ENCODE measurements at regions not wholly inside any gene's neighbourhood (a gene's known extent, or its start where the extent isn't known, plus 50 kb on each side); places are given as distances from the start of the nearest gene placed in this dataset.

DNA sequence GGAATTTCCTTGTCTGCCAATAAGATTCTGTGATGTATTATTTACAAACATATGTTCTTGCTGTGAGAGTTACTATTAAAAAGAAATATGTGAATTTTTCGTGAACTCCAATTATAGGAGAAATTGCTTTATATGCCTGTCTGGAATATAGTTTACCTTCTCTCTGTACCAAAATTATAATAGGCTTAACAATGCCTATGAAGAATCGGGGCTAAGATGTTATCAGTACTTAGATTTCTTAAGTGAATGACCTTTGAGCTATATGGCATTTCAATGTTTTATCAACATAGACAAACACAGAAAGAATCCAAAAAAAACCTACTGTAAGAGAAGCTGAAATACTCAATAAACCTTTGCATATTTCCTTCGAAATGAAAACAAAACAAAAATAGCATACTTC is 323.1 kb upstream of the ADAMTS5 start:
- Histone ChIP-seq H3K9ac (ENCODE audit: low read length) (no peak overlapping the region), H2BK15ac (ENCODE audit: low read depth, poor library complexity, severe bottlenecking) (no peak overlapping the region), H4K91ac (ENCODE audit: low read length) (no peak overlapping the region), H4K8ac (ENCODE audit: low read length) (no peak overlapping the region), H3K4me2 (ENCODE audit: low read length, poor library complexity, severe bottlenecking) (no peak overlapping the region), H3K36me3 (ENCODE audit: control insufficient read depth in 1 of 2, insufficient read depth in 2 of 2, low read depth in 1 of 2, low read length in 2 of 2) (no peaks in the 10 kb centered on the region), H3K27me3 (ENCODE audit: control insufficient read depth in 1 of 2, insufficient read depth in 1 of 2, low read length in 2 of 2) (no peaks in the 10 kb centered on the region), H3K23ac (ENCODE audit: low read length in 2 of 2) (no peak overlapping the region), H3K79me1 (replicated peaks; ENCODE audit: low read length, poor library complexity, severe bottlenecking) (no peaks in the 10 kb centered on the region), H3K27ac (ENCODE audit: low read length, poor library complexity, severe bottlenecking) (no peak overlapping the region), H2AFZ (ENCODE audit: low read depth, low read length) (no peak overlapping the region), H2BK12ac (ENCODE audit: low read length in 2 of 2) (no peak overlapping the region), H3K14ac (ENCODE audit: low read length in 2 of 2) (no peak overlapping the region), H3K4me3 (ENCODE audit: insufficient read depth in 1 of 2, low read depth in 1 of 2, low read length in 2 of 2) (no peak overlapping the region), H3K9me3 (ENCODE audit: control insufficient read depth, low read length) (no peaks in the 10 kb centered on the region), H3K4ac (ENCODE audit: low read depth in 1 of 2, low read length in 2 of 2) (no peak overlapping the region), H3K4me1 (ENCODE audit: control insufficient read depth, insufficient read depth, low read depth, low read length) (no peaks in the 10 kb centered on the region), H2BK120ac (ENCODE audit: low read depth, low read length) (no peak overlapping the region), H2BK5ac (ENCODE audit: low read depth, low read length, poor library complexity, severe bottlenecking) (no peak overlapping the region), H3K18ac (ENCODE audit: low read depth in 1 of 2, low read length in 2 of 2) (no peak overlapping the region), H2AK5ac (ENCODE audit: low read length, severe bottlenecking) (no peak overlapping the region)
- DNase-seq, result no peak
- WGBS, result no CpG with 5 or more reads among the region's 3 CpGs

DNA sequence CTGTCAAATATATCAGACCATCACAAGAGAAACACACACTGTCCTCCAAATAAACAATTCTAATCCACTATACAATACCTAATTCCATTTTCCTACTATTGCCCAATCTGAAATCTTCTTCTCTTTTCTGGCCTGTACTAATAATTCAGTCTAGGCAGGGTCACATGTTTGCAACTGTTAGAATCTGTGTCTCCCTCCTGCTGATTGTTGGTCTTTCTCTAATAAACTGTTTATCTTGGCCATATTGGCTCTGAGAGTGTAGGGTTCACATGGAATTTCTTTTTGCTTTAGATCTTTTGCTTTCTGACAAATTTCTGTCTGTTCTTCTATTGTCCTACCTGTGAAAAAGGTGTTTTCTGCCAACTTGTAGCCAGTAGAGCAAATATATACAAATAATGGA is 319.9 kb upstream of the ADAMTS5 start:
- H2BK120ac ChIP-seq (ENCODE audit: low read depth, low read length), result no peak overlapping the region
- H2AFZ ChIP-seq (ENCODE audit: low read depth, low read length), result no peak overlapping the region
- H4K8ac ChIP-seq (ENCODE audit: low read length), result peak overlapping the region; percentile 49
- H2BK12ac ChIP-seq (ENCODE audit: low read length in 2 of 2), result peak overlapping the region in 1 of 2 experiments; percentile 51
- H2BK5ac ChIP-seq (ENCODE audit: low read depth, low read length, poor library complexity, severe bottlenecking), result no peak overlapping the region
- no peak overlapping the region for H2BK15ac ChIP-seq (ENCODE audit: low read depth, poor library complexity, severe bottlenecking)
- DNase-seq, result no peak
- H3K27ac ChIP-seq (ENCODE audit: low read length, poor library complexity, severe bottlenecking), result no peak overlapping the region
- H3K4ac ChIP-seq (ENCODE audit: low read depth in 1 of 2, low read length in 2 of 2), result peak overlapping the region in 1 of 2 experiments; percentile 32
- H3K9ac ChIP-seq (ENCODE audit: low read length), result no peak overlapping the region
- H3K14ac ChIP-seq (ENCODE audit: low read length in 2 of 2), result no peak overlapping the region
- H3K79me1 ChIP-seq (replicated peaks; ENCODE audit: low read length, poor library complexity, severe bottlenecking), result no peaks in the 10 kb centered on the region
- H3K4me1 ChIP-seq (ENCODE audit: control insufficient read depth, insufficient read depth, low read depth, low read length), result no peaks in the 10 kb centered on the region
- H3K23ac ChIP-seq (ENCODE audit: low read length in 2 of 2), result no peak overlapping the region
- H3K9me3 ChIP-seq (ENCODE audit: control insufficient read depth, low read length), result no peaks in the 10 kb centered on the region
- H3K4me3 ChIP-seq (ENCODE audit: insufficient read depth in 1 of 2, low read depth in 1 of 2, low read length in 2 of 2), result no peak overlapping the region
- peak overlapping the region in 1 of 2 experiments; percentile 71 for H3K18ac ChIP-seq (ENCODE audit: low read depth in 1 of 2, low read length in 2 of 2)
- no peaks in the 10 kb centered on the region for H3K36me3 ChIP-seq (ENCODE audit: control insufficient read depth in 1 of 2, insufficient read depth in 2 of 2, low read depth in 1 of 2, low read length in 2 of 2)
- H4K91ac ChIP-seq (ENCODE audit: low read length), result no peak overlapping the region
- H3K4me2 ChIP-seq (ENCODE audit: low read length, poor library complexity, severe bottlenecking), result no peak overlapping the region
- no peaks in the 10 kb centered on the region for H3K27me3 ChIP-seq (ENCODE audit: control insufficient read depth in 1 of 2, insufficient read depth in 1 of 2, low read length in 2 of 2)
- H2AK5ac ChIP-seq (ENCODE audit: low read length, severe bottlenecking), result no peak overlapping the region

DNA sequence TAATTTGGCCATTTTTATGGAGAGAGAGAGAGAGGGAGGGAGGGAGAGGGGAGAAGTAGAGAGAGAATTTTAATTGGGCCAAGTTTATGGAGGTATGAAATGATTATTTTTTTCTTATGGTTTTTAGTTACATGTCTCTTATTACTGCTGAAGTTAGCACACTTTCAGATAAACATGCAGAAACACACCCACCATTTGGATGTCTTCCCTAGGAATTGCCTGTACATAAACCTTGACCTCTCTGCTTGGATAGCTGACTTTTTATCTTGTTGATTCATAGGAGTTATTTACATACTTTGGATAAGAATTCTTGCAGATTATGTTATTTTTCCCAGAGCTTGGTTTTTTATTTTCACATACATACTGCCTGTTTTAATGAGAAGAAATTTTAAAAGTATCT is 310.2 kb upstream of the ADAMTS5 start:
- no peak overlapping the region for H3K14ac ChIP-seq (ENCODE audit: low read length in 2 of 2)
- no peaks in the 10 kb centered on the region for H3K27me3 ChIP-seq (ENCODE audit: control insufficient read depth in 1 of 2, insufficient read depth in 1 of 2, low read length in 2 of 2)
- H3K36me3 ChIP-seq (ENCODE audit: control insufficient read depth in 1 of 2, insufficient read depth in 2 of 2, low read depth in 1 of 2, low read length in 2 of 2), result no peaks in the 10 kb centered on the region
- no peak overlapping the region for H2BK15ac ChIP-seq (ENCODE audit: low read depth, poor library complexity, severe bottlenecking)
- no peaks in the 10 kb centered on the region for H3K4me1 ChIP-seq (ENCODE audit: control insufficient read depth, insufficient read depth, low read depth, low read length)
- H3K4me3 ChIP-seq (ENCODE audit: insufficient read depth in 1 of 2, low read depth in 1 of 2, low read length in 2 of 2), result no peak overlapping the region
- no peak overlapping the region for H3K9ac ChIP-seq (ENCODE audit: low read length)
- no peak overlapping the region for H3K4ac ChIP-seq (ENCODE audit: low read depth in 1 of 2, low read length in 2 of 2)
- H3K4me2 ChIP-seq (ENCODE audit: low read length, poor library complexity, severe bottlenecking), result no peak overlapping the region
- no peak overlapping the region for H3K23ac ChIP-seq (ENCODE audit: low read length in 2 of 2)
- no peak overlapping the region for H2AFZ ChIP-seq (ENCODE audit: low read depth, low read length)
- H3K9me3 ChIP-seq (ENCODE audit: control insufficient read depth, low read length), result no peaks in the 10 kb centered on the region
- no peak overlapping the region for H2AK5ac ChIP-seq (ENCODE audit: low read length, severe bottlenecking)
- H2BK12ac ChIP-seq (ENCODE audit: low read length in 2 of 2), result no peak overlapping the region
- H3K18ac ChIP-seq (ENCODE audit: low read depth in 1 of 2, low read length in 2 of 2), result no peak overlapping the region
- H2BK5ac ChIP-seq (ENCODE audit: low read depth, low read length, poor library complexity, severe bottlenecking), result no peak overlapping the region
- H2BK120ac ChIP-seq (ENCODE audit: low read depth, low read length), result no peak overlapping the region
- no peak overlapping the region for H4K91ac ChIP-seq (ENCODE audit: low read length)
- H3K27ac ChIP-seq (ENCODE audit: low read length, poor library complexity, severe bottlenecking), result no peak overlapping the region
- H3K79me1 ChIP-seq (replicated peaks; ENCODE audit: low read length, poor library complexity, severe bottlenecking), result no peaks in the 10 kb centered on the region
- DNase-seq, result peak; percentile 48
- no peak overlapping the region for H4K8ac ChIP-seq (ENCODE audit: low read length)

DNA sequence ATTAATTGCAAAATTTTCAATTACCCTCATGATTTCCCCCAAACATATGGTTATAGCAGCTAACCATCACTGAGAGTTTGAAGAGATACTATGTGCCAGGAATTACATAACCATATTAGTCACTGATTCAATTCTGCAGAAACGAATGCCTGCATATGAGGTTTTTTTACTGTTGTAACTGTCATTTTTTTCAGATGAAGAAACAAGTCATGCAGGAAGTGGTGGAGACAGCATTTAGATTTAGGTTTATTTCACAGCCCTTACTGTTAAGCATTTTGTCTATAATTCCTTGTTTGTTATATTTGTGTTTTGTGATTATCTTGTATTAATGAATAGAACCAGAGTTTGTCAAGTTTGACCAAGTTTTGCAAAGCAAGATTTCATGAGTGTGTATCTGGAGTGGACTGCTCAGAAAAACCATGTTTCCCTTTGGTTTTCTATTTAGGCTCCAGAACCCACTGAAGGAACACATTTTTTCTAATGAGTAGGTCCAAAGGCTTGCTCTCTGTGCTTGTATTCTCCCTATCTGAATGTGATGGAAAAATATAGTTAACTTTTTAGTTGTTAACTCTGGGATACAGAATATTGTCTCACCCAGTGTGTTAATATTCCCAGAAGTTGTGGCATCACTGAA is 308.5 kb upstream of the ADAMTS5 start:
- Histone ChIP-seq H3K23ac (ENCODE audit: low read length in 2 of 2) (no peak overlapping the region), H3K79me1 (replicated peaks; ENCODE audit: low read length, poor library complexity, severe bottlenecking) (no peaks in the 10 kb centered on the region), H3K4me3 (ENCODE audit: insufficient read depth in 1 of 2, low read depth in 1 of 2, low read length in 2 of 2) (no peak overlapping the region), H3K9ac (ENCODE audit: low read length) (peak overlapping the region; percentile 58), H2AK5ac (ENCODE audit: low read length, severe bottlenecking) (no peak overlapping the region), H4K8ac (ENCODE audit: low read length) (no peak overlapping the region), H2BK15ac (ENCODE audit: low read depth, poor library complexity, severe bottlenecking) (no peak overlapping the region), H3K14ac (ENCODE audit: low read length in 2 of 2) (no peak overlapping the region), H3K9me3 (ENCODE audit: control insufficient read depth, low read length) (no peaks in the 10 kb centered on the region), H3K36me3 (ENCODE audit: control insufficient read depth in 1 of 2, insufficient read depth in 2 of 2, low read depth in 1 of 2, low read length in 2 of 2) (no peaks in the 10 kb centered on the region), H3K4me1 (ENCODE audit: control insufficient read depth, insufficient read depth, low read depth, low read length) (no peaks in the 10 kb centered on the region), H4K91ac (ENCODE audit: low read length) (no peak overlapping the region), H3K4ac (ENCODE audit: low read depth in 1 of 2, low read length in 2 of 2) (no peak overlapping the region), H3K27me3 (ENCODE audit: control insufficient read depth in 1 of 2, insufficient read depth in 1 of 2, low read length in 2 of 2) (no peaks in the 10 kb centered on the region), H2BK120ac (ENCODE audit: low read depth, low read length) (no peak overlapping the region), H2AFZ (ENCODE audit: low read depth, low read length) (no peak overlapping the region), H3K18ac (ENCODE audit: low read depth in 1 of 2, low read length in 2 of 2) (no peak overlapping the region), H3K4me2 (ENCODE audit: low read length, poor library complexity, severe bottlenecking) (no peak overlapping the region), H3K27ac (ENCODE audit: low read length, poor library complexity, severe bottlenecking) (peak overlapping the region; percentile 93), H2BK5ac (ENCODE audit: low read depth, low read length, poor library complexity, severe bottlenecking) (no peak overlapping the region), H2BK12ac (ENCODE audit: low read length in 2 of 2) (no peak overlapping the region)
- DNase-seq, result peak; percentile 71
- no CpG with 5 or more reads among the region's 1 CpG for WGBS
